HEK293T (cell line): ENCODE measurements at regions not wholly inside any gene's neighbourhood (a gene's known extent, or its start where the extent isn't known, plus 50 kb on each side); places are given as distances from the start of the nearest gene placed in this dataset.

ENCODE experiments used
- CTCF ChIA-PET: fragments of 350-600 bp; formaldehyde crosslinking; extraction: SDS; loops from one replicate; lab custom pipeline; 2021; ENCODE audit warnings: antibody characterized with exemption, inconsistent platforms; lab: Yijun Ruan, JAX
- POLR2A ChIA-PET: fragments of 350-600 bp; formaldehyde crosslinking; extraction: SDS; loops from one replicate; lab custom pipeline; 2020; ENCODE audit warnings: antibody characterized with exemption, inconsistent platforms; lab: Yijun Ruan, JAX
- DNase-seq: peaks from one replicate; pipeline ENCODE4 v3.0.0; 2012; ENCODE audit warnings: mixed read lengths; ENCODE audit errors: extremely low spot score
- ARNT ChIP-seq: fragments of 450-650 bp; IDR thresholded peaks from 2 replicates; pipeline ENCODE4 v1.6.1; 2017; ENCODE audit warnings: mild to moderate bottlenecking
- BHLHE40 ChIP-seq: fragments of 450-650 bp; IDR thresholded peaks from 2 replicates; pipeline ENCODE4 v1.6.1; 2016; ENCODE audit warnings: mild to moderate bottlenecking, moderate library complexity, borderline replicate concordance
- CTBP1 ChIP-seq: fragments of 450-650 bp; IDR thresholded peaks from 2 replicates; pipeline ENCODE4 v1.6.1; 2016; ENCODE audit warnings: borderline replicate concordance
- ELF4 ChIP-seq: fragments of 450-650 bp; IDR thresholded peaks from 2 replicates; pipeline ENCODE4 v1.6.1; 2017; ENCODE audit warnings: antibody characterized with exemption
- FOXA1 ChIP-seq: fragments of 450-650 bp; IDR thresholded peaks from 2 replicates; pipeline ENCODE4 v1.6.1; 2016; ENCODE audit warnings: mild to moderate bottlenecking
- FOXK2 ChIP-seq: fragments of 450-650 bp; IDR thresholded peaks from 2 replicates; pipeline ENCODE4 v1.6.1; 2016; ENCODE audit warnings: mild to moderate bottlenecking
- FOXM1 ChIP-seq: fragments of 450-650 bp; IDR thresholded peaks from 2 replicates; pipeline ENCODE4 v1.6.1; 2017; ENCODE audit warnings: mild to moderate bottlenecking, borderline replicate concordance
- HDGF ChIP-seq: fragments of 450-650 bp; IDR thresholded peaks from 2 replicates; pipeline ENCODE4 v1.6.1; 2017; ENCODE audit warnings: antibody characterized with exemption, borderline replicate concordance
- L3MBTL2 ChIP-seq: fragments of 450-650 bp; conservative IDR thresholded peaks from 2 replicates; pipeline ENCODE4 v1.6.1; 2016; ENCODE audit warnings: mild to moderate bottlenecking
- LEF1 ChIP-seq: fragments of 450-650 bp; IDR thresholded peaks from 2 replicates; pipeline ENCODE4 v1.6.1; 2017; ENCODE audit warnings: mild to moderate bottlenecking, borderline replicate concordance
- NFRKB ChIP-seq: fragments of 450-650 bp; IDR thresholded peaks from 2 replicates; pipeline ENCODE4 v1.6.1; 2016; ENCODE audit warnings: mild to moderate bottlenecking, moderate library complexity
- SP1 ChIP-seq: fragments of 450-650 bp; IDR thresholded peaks from 2 replicates; pipeline ENCODE4 v1.6.1; 2017
- SUZ12 ChIP-seq: fragments of 450-650 bp; IDR thresholded peaks from 2 replicates; pipeline ENCODE4 v1.6.1; 2016; ENCODE audit warnings: mild to moderate bottlenecking
- TARDBP ChIP-seq: fragments of 450-650 bp; IDR thresholded peaks from 2 replicates; pipeline ENCODE4 v1.6.1; 2016
- ZNF384 ChIP-seq: fragments of 450-650 bp; IDR thresholded peaks from 2 replicates; pipeline ENCODE4 v1.6.1; 2016
- TF ChIP-seq, protein P1 (sequence below): fragments of 450-650 bp; IDR thresholded peaks from 2 replicates; pipeline ENCODE4 v1.6.1; 2016

DNA sequence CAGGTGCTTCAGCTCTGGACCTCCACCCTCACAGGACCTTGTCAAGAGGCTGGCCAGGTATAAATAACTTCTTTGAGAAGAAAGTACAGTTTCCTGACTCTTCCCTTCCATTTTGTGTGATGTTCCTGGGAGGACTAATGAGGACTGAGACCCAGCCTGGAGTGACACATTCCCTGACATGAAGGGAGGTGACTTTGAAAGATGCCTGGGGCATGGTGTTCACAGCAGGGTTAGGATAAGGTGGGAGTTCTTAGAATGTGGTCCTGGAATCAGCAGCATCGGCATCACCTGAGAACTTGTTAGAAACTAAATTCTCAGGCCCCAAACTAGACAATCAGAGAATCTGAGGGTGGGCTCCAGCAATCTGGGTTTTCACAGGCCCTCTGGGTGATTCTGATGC is 224.9 kb upstream of the BOD1L1 start:
- CTCF ChIA-PET, result no interaction called here
- POLR2A ChIA-PET, result no interaction called here
- no peak for DNase-seq
- no peak for TF ChIP-seq ELF4
- TF ChIP-seq NFRKB, result no peak
- TF ChIP-seq FOXK2, result no peak
- no peak for TF ChIP-seq ARNT
- TF ChIP-seq BHLHE40, result no peak
- TF ChIP-seq LEF1, result no peak
- no peak for TF ChIP-seq SUZ12
- TF ChIP-seq L3MBTL2, result no peak
- TF ChIP-seq ZNF384, result no peak
- no peak for TF ChIP-seq HDGF
- TF ChIP-seq SP1, result no peak
- no peak for TF ChIP-seq FOXA1
- TF ChIP-seq, protein P1, sequence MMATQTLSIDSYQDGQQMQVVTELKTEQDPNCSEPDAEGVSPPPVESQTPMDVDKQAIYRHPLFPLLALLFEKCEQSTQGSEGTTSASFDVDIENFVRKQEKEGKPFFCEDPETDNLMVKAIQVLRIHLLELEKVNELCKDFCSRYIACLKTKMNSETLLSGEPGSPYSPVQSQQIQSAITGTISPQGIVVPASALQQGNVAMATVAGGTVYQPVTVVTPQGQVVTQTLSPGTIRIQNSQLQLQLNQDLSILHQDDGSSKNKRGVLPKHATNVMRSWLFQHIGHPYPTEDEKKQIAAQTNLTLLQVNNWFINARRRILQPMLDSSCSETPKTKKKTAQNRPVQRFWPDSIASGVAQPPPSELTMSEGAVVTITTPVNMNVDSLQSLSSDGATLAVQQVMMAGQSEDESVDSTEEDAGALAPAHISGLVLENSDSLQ, result no peak
- no peak for TF ChIP-seq CTBP1
- TF ChIP-seq FOXM1, result no peak
- TF ChIP-seq TARDBP, result no peak

- TF ChIP-seq L3MBTL2, result no peak
- DNase-seq, result no peak
- ChIA-PET CTCF (no interaction called here), POLR2A (no interaction called here)
Observed at GRCh38 chr4:13856387-13856786, 228.9 kb upstream of the BOD1L1 start.

DNA sequence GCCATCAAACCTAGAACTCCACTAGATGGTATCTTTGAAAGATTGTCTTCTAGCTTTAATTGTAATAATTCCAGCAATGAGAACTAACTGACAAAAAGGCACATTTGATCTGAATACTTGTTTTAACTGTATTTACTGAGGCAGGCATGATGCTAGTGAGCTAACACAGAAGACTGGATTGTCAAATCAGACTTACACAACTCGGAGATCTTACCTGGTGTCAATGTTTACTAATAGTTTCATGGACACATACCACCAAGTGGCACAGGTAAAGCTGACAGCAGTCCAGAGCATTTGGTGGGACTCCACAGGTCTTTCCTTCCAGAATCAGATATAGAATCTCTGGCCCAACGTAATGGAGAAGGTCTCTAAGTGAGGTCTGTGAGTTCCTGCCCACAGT is 229.9 kb upstream of the BOD1L1 start:
- CTCF ChIA-PET, result no interaction called here
- DNase-seq, result no peak
- no peak for TF ChIP-seq BHLHE40
- TF ChIP-seq SP1, result no peak
- no peak for TF ChIP-seq FOXM1
- no peak for TF ChIP-seq SUZ12
- no peak for TF ChIP-seq LEF1
- POLR2A ChIA-PET, result no interaction called here

DNA sequence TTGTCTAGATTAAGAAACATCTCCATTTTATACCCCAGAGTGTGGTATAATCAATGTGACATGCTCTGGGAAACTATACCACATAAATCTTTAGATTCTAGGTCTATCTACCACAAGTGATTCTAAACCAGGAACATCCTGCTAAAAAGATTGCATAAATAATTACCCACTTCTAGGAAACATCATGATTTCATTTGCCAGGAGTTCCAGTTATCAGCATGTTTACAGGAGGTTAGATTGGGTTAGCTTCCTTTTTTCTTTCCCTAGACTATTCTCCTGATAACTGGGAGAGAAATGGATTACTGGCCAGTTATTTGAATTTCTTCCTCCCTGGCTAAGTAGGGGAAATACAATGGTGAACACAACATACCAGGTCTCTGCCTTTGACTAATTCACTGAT is 230.3 kb upstream of the BOD1L1 start:
- no peak for DNase-seq
- no peak for TF ChIP-seq L3MBTL2
- CTCF ChIA-PET, result no interaction called here
- POLR2A ChIA-PET, result no interaction called here

DNA sequence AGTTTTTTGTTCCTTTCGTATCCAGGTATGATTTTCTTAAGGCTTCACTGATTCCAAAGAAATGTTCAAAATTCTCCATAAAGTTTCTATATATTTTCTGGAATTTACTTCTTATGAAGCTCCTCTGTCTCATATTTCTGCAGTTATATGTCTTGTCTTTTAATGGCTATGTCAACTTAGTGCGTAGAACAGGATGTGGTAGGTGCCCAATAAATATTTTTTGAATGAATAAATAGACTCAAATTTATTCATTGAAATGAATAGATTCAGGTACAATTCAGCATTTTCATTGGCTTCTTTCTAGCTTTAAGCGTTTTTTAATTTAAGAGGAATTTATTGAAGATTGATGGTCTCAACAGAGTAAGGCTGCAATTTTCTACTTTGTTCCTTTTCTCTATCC is 231.9 kb upstream of the BOD1L1 start:
- POLR2A ChIA-PET, result no interaction called here
- TF ChIP-seq ELF4 (no peak), SUZ12 (no peak), BHLHE40 (no peak), CTBP1 (no peak), SP1 (no peak), ARNT (no peak), FOXA1 (no peak), FOXK2 (no peak), TARDBP (no peak), ZNF384 (no peak), LEF1 (no peak), HDGF (no peak), FOXM1 (no peak)
- TF ChIP-seq, protein P1, result no peak
- DNase-seq, result no peak
- CTCF ChIA-PET, result no interaction called here

GRCh38 chr4:13860126-13860525 is 232.6 kb upstream of the BOD1L1 start:
- CTCF ChIA-PET, result no interaction called here
- no peak for TF ChIP-seq BHLHE40
- no peak for TF ChIP-seq SUZ12
- TF ChIP-seq FOXA1, result no peak
- TF ChIP-seq HDGF, result no peak
- TF ChIP-seq ELF4, result no peak
- no peak for TF ChIP-seq ZNF384
- POLR2A ChIA-PET, result no interaction called here
- no peak for DNase-seq

DNA sequence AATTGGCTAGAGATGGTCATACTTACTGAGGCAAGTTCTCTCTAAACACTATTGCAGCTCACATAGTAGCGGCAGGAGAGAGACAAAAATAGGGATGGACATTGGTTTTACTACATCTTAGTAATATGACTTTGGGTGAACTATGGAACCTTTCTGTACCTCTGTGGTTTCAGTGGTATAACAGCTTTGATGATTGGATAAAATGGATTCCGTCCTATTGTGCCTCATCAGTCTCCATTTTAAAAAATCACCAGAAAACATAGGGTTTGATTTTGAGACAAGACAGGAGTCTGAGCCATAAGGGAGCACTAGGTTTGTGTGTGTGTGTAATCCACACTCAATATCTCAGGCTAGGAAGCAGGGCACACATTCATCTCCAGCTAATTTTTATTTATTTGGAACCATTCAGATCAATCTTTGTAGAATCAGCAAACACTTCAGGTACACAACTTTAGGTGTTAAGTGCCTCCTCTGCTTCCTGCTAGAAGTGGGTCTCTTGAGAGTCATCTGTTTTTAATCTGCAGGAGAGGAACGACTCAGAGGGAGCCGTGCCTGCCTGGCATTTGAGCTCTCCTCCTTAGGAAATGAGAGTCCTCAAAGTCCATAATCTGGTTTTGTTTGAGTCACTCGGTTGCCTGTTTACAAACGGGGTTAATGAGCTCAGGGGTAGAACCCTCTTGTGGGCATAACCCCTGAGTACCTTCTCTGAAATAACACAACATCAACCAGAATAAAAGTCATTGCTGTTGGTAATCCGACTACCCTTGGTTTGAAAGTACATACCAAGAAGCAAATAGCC is 238.5 kb upstream of the BOD1L1 start:
- no peak for DNase-seq
- ChIA-PET POLR2A (no interaction called here), CTCF (no interaction called here)
- TF ChIP-seq ELF4 (no peak), CTBP1 (no peak), NFRKB (no peak), TARDBP (no peak), LEF1 (no peak), ARNT (no peak), BHLHE40 (no peak), FOXM1 (no peak), SUZ12 (no peak), ZNF384 (no peak), SP1 (no peak), L3MBTL2 (no peak), FOXA1 (no peak), HDGF (no peak)
- TF ChIP-seq, protein P1, result no peak
